BLaER1 treated with 17β-estradiol and CSF1 and Interleukin-3, amounts not matched to agents 10 nM and 100 nM (cell line): ENCODE measurements at regions not wholly inside any gene's neighbourhood (a gene's known extent, or its start where the extent isn't known, plus 50 kb on each side); places are given as distances from the start of the nearest gene placed in this dataset.
A peak's percentile ranks its signal among the peaks of the same experiment; 100 is the strongest.

Experiments used
- H3K27ac ChIP-seq, 11 experiments: shearing (Covaris generic); formaldehyde crosslinking; 2 replicates each; pipeline ENCODE4 v1.8.1; 2022
- H3K27me3 ChIP-seq, 11 experiments: shearing (Covaris generic); formaldehyde crosslinking; 2 replicates each; pipeline ENCODE4 v1.8.1; 2022
- H3K36me3 ChIP-seq, 11 experiments: shearing (Covaris generic); formaldehyde crosslinking; 2 replicates each; pipeline ENCODE4 v1.8.1; 2022
- H3K4me1 ChIP-seq, 10 experiments: shearing (Covaris generic); formaldehyde crosslinking; 2 replicates each; pipeline ENCODE4 v1.8.1; 2022
- H3K4me2 ChIP-seq, 11 experiments: shearing (Covaris generic); formaldehyde crosslinking; 2 replicates each; pipeline ENCODE4 v1.8.1; 2022
- H3K4me3 ChIP-seq, 10 experiments: shearing (Covaris generic); formaldehyde crosslinking; 2 replicates each; pipeline ENCODE4 v1.8.1; 2022
- H3K9ac ChIP-seq, 11 experiments: shearing (Covaris generic); formaldehyde crosslinking; 2 replicates each; pipeline ENCODE4 v1.8.1; 2022
- H3K9me3 ChIP-seq, 11 experiments: shearing (Covaris generic); formaldehyde crosslinking; replicated peaks in 1 of 11; 2 replicates each; pipeline ENCODE4 v1.8.1; 2022
- H4K20me1 ChIP-seq, 11 experiments: shearing (Covaris generic); formaldehyde crosslinking; 2 replicates each; pipeline ENCODE4 v1.8.1; 2022
- Cebpa-rat ChIP-seq, 11 experiments: shearing (Covaris generic); IDR thresholded peaks; 2 replicates each; pipeline ENCODE4 v1.8.1; 2022

GRCh38 chr6:76706631-76707030 lies 634.2 kb upstream of the IMPG1 start:
- no peak overlapping the region for H3K9ac ChIP-seq
- no peaks in the 10 kb centered on the region for H3K27me3 ChIP-seq
- H3K9me3 ChIP-seq, result no peaks in the 10 kb centered on the region
- no peak overlapping the region for H3K27ac ChIP-seq
- peaks cover 0 to 5% (median 0%) of the 10 kb centered on the region in 10 experiments; a peak in 1 of 20 replicates for H3K4me1 ChIP-seq
- H3K4me3 ChIP-seq, result no peak overlapping the region
- TF ChIP-seq Cebpa-rat (IDR thresholded peaks at IDR 0.05), result no peak
- H3K4me2 ChIP-seq, result no peak overlapping the region
- no peaks in the 10 kb centered on the region for H4K20me1 ChIP-seq
- no peaks in the 10 kb centered on the region for H3K36me3 ChIP-seq

GRCh38 chr6:76706086-76706485 lies 633.6 kb upstream of the IMPG1 start:
- TF ChIP-seq Cebpa-rat (IDR thresholded peaks at IDR 0.05), result no peak
- H4K20me1 ChIP-seq, result no peaks in the 10 kb centered on the region
- H3K4me3 ChIP-seq, result no peak overlapping the region

GRCh38 chr6:76703786-76704185 lies 631.3 kb upstream of the IMPG1 start:
- Histone ChIP-seq H3K27ac (no peak overlapping the region), H3K27me3 (no peaks in the 10 kb centered on the region), H3K4me1 (peaks cover 0 to 5% (median 0%) of the 10 kb centered on the region in 10 experiments; a peak in 1 of 20 replicates), H3K9ac (no peak overlapping the region), H3K9me3 (no peaks in the 10 kb centered on the region), H3K4me3 (no peak overlapping the region), H4K20me1 (no peaks in the 10 kb centered on the region), H3K4me2 (no peak overlapping the region), H3K36me3 (no peaks in the 10 kb centered on the region)
- TF ChIP-seq Cebpa-rat (IDR thresholded peaks at IDR 0.05), result peak in 4 of 11 experiments; percentile 10 to 42 (median 32); a peak in 4 of 22 replicates

More at GRCh38 chr6:76706086-76706485, 633.6 kb upstream of the IMPG1 start:
- Histone ChIP-seq H3K4me2 (no peak overlapping the region), H3K4me1 (peaks cover 0 to 5% (median 0%) of the 10 kb centered on the region in 10 experiments; a peak in 1 of 20 replicates), H3K9ac (no peak overlapping the region), H3K27ac (no peak overlapping the region), H3K9me3 (no peaks in the 10 kb centered on the region), H3K36me3 (no peaks in the 10 kb centered on the region), H3K27me3 (no peaks in the 10 kb centered on the region)

- H3K27me3 ChIP-seq, result no peaks in the 10 kb centered on the region
- H3K27ac ChIP-seq, result no peak overlapping the region
- no peaks in the 10 kb centered on the region for H3K36me3 ChIP-seq
- TF ChIP-seq Cebpa-rat (IDR thresholded peaks at IDR 0.05), result no peak
- H3K9ac ChIP-seq, result no peak overlapping the region
- no peak overlapping the region for H3K4me3 ChIP-seq
- H3K4me1 ChIP-seq, result peaks cover 0 to 5% (median 0%) of the 10 kb centered on the region in 10 experiments; a peak in 1 of 20 replicates
- H4K20me1 ChIP-seq, result no peaks in the 10 kb centered on the region
- no peak overlapping the region for H3K4me2 ChIP-seq
- H3K9me3 ChIP-seq, result no peaks in the 10 kb centered on the region
Observed at GRCh38 chr6:76703285-76703684, 630.8 kb upstream of the IMPG1 start.

GRCh38 chr6:76702187-76702586 lies 629.7 kb upstream of the IMPG1 start:
- Histone ChIP-seq H3K27me3 (no peaks in the 10 kb centered on the region), H3K4me3 (no peak overlapping the region), H3K27ac (no peak overlapping the region), H3K4me1 (no peaks in the 10 kb centered on the region), H3K9ac (no peak overlapping the region), H3K9me3 (no peaks in the 10 kb centered on the region), H3K36me3 (no peaks in the 10 kb centered on the region), H4K20me1 (no peaks in the 10 kb centered on the region), H3K4me2 (no peak overlapping the region)
- no peak for TF ChIP-seq Cebpa-rat (IDR thresholded peaks at IDR 0.05)

- no peaks in the 10 kb centered on the region for H4K20me1 ChIP-seq
- H3K4me3 ChIP-seq, result no peak overlapping the region
- no peak overlapping the region for H3K4me2 ChIP-seq
- no peaks in the 10 kb centered on the region for H3K36me3 ChIP-seq
- H3K4me1 ChIP-seq, result no peaks in the 10 kb centered on the region
- no peaks in the 10 kb centered on the region for H3K9me3 ChIP-seq
- H3K9ac ChIP-seq, result no peak overlapping the region
- no peaks in the 10 kb centered on the region for H3K27me3 ChIP-seq
- TF ChIP-seq Cebpa-rat (IDR thresholded peaks at IDR 0.05), result no peak
- no peak overlapping the region for H3K27ac ChIP-seq
Observed at GRCh38 chr6:76701610-76702009, 629.1 kb upstream of the IMPG1 start.

GRCh38 chr6:76697585-76697984 lies 625.1 kb upstream of the IMPG1 start:
- Histone ChIP-seq H3K9me3 (no peaks in the 10 kb centered on the region), H4K20me1 (no peaks in the 10 kb centered on the region), H3K27ac (no peak overlapping the region), H3K36me3 (no peaks in the 10 kb centered on the region), H3K4me1 (no peaks in the 10 kb centered on the region), H3K27me3 (no peaks in the 10 kb centered on the region), H3K9ac (no peak overlapping the region), H3K4me2 (no peak overlapping the region), H3K4me3 (no peak overlapping the region)
- TF ChIP-seq Cebpa-rat (IDR thresholded peaks at IDR 0.05), result no peak

- Histone ChIP-seq H3K36me3 (no peaks in the 10 kb centered on the region), H3K4me3 (no peak overlapping the region), H3K27ac (no peak overlapping the region), H3K4me1 (no peaks in the 10 kb centered on the region), H3K9ac (no peak overlapping the region), H3K9me3 (no peaks in the 10 kb centered on the region), H3K4me2 (no peak overlapping the region), H4K20me1 (no peaks in the 10 kb centered on the region), H3K27me3 (no peaks in the 10 kb centered on the region)
- no peak for TF ChIP-seq Cebpa-rat (IDR thresholded peaks at IDR 0.05)
Observed at GRCh38 chr6:76694795-76695194, 622.3 kb upstream of the IMPG1 start.

- no peak overlapping the region for H3K9ac ChIP-seq
- peaks cover 0 to 7% (median 0%) of the 10 kb centered on the region in 11 experiments; a peak in 1 of 22 replicates for H3K9me3 ChIP-seq
- H3K4me3 ChIP-seq, result no peak overlapping the region
- no peaks in the 10 kb centered on the region for H3K36me3 ChIP-seq
- no peak overlapping the region for H3K27ac ChIP-seq
- no peak for TF ChIP-seq Cebpa-rat (IDR thresholded peaks at IDR 0.05)
- H4K20me1 ChIP-seq, result no peaks in the 10 kb centered on the region
- H3K27me3 ChIP-seq, result no peaks in the 10 kb centered on the region
- peaks cover 0 to 7% (median 0%) of the 10 kb centered on the region in 10 experiments; a peak in 2 of 20 replicates for H3K4me1 ChIP-seq
- no peak overlapping the region for H3K4me2 ChIP-seq
Observed at GRCh38 chr6:76684875-76685274, 612.4 kb upstream of the IMPG1 start.

GRCh38 chr6:76683985-76684384 lies 611.5 kb upstream of the IMPG1 start:
- H3K36me3 ChIP-seq, result no peaks in the 10 kb centered on the region
- peaks cover 0 to 7% (median 0%) of the 10 kb centered on the region in 10 experiments; a peak in 2 of 20 replicates for H3K4me1 ChIP-seq
- no peaks in the 10 kb centered on the region for H4K20me1 ChIP-seq
- no peak overlapping the region for H3K27ac ChIP-seq
- no peak overlapping the region for H3K4me3 ChIP-seq
- H3K27me3 ChIP-seq, result no peaks in the 10 kb centered on the region
- no peak overlapping the region for H3K9ac ChIP-seq
- no peak for TF ChIP-seq Cebpa-rat (IDR thresholded peaks at IDR 0.05)
- peaks cover 0 to 7% (median 0%) of the 10 kb centered on the region in 11 experiments; a peak in 1 of 22 replicates for H3K9me3 ChIP-seq
- H3K4me2 ChIP-seq, result peak overlapping the region in 2 of 11 experiments; percentile 7 to 22; a peak in 1 of 22 replicates
